ENCODE measurements at regions not wholly inside any gene's neighbourhood (a gene's known extent, or its start where the extent isn't known, plus 50 kb on each side); places are given as distances from the start of the nearest gene placed in this dataset.

DNA sequence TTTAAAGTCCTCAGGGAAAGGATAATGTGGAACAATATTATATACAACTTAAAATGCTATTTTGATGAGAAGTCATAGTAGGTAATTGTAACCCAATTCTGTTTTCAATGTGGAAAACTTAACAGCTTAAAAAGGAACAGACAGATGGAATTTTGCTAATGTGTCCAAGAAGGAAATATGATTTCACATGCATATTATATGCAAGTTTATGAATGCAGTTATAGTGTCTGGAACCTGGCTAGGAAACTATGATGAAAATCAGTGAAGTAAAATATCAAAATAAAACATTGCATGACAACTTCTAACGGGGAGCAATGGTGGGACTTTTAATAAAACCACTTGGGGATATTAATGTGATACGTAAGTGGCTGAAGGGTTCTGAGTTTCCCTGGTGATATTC is 152.6 kb upstream of the HAND2 start:
- TF ChIP-seq EZH2phosphoT487 (IDR thresholded peaks at IDR 0.05) (no peak), EZH2 (IDR thresholded peaks at IDR 0.05) (no peak)
- TF ChIP-seq, protein P1, sequence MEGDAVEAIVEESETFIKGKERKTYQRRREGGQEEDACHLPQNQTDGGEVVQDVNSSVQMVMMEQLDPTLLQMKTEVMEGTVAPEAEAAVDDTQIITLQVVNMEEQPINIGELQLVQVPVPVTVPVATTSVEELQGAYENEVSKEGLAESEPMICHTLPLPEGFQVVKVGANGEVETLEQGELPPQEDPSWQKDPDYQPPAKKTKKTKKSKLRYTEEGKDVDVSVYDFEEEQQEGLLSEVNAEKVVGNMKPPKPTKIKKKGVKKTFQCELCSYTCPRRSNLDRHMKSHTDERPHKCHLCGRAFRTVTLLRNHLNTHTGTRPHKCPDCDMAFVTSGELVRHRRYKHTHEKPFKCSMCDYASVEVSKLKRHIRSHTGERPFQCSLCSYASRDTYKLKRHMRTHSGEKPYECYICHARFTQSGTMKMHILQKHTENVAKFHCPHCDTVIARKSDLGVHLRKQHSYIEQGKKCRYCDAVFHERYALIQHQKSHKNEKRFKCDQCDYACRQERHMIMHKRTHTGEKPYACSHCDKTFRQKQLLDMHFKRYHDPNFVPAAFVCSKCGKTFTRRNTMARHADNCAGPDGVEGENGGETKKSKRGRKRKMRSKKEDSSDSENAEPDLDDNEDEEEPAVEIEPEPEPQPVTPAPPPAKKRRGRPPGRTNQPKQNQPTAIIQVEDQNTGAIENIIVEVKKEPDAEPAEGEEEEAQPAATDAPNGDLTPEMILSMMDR (IDR thresholded peaks at IDR 0.05), result no peak
